GM12878 (cell line): ENCODE measurements at regions not wholly inside any gene's neighbourhood (a gene's known extent, or its start where the extent isn't known, plus 50 kb on each side); places are given as distances from the start of the nearest gene placed in this dataset.

Experiments used
- POLR2A ChIP-seq: IDR thresholded peaks from 2 replicates; pipeline ENCODE4 v1.6.1; 2011; ENCODE audit warnings: low read depth, mild to moderate bottlenecking, low read length
- RBBP5 ChIP-seq: fragments of 200-600 bp; sonication (generic); conservative IDR thresholded peaks from 2 replicates; pipeline ENCODE4 v1.6.1; 2016

- TF ChIP-seq RBBP5, result no peak
- no peak for TF ChIP-seq POLR2A
These were observed 135.3 kb upstream of the KCNK1 start for GRCh38 chr1:233478611-233479010.
